CD8-positive, alpha-beta memory T cell (primary cell): ENCODE measurements at regions not wholly inside any gene's neighbourhood (a gene's known extent, or its start where the extent isn't known, plus 50 kb on each side); places are given as distances from the start of the nearest gene placed in this dataset.
"Not testable (repeated sequence)": the region's sequence is repeated elsewhere in the genome, so short reads cannot be mapped to it uniquely, and the experiment has no call there.

Source experiments
- CTCF ChIA-PET: fragments of 350-600 bp; sonication (Branson Sonifier 250); formaldehyde crosslinking; loops from one replicate; lab custom pipeline; 2021; ENCODE audit warnings: antibody characterized with exemption; lab: Charles Lee
- POLR2A ChIA-PET: fragments of 350-600 bp; sonication (Branson Sonifier 250); formaldehyde crosslinking; loops from one replicate; lab custom pipeline; 2021; ENCODE audit warnings: antibody characterized with exemption; lab: Charles Lee
- DNase-seq, 5 donors: peaks; one replicate each; pipeline versions ENCODE4 v3.0.0 to v3.0.0-alpha.2; 2020 to 2022; ENCODE audit warnings: mixed read lengths in 1 of 5
- H3K27ac ChIP-seq: one replicate; pipeline ENCODE4 v1.7.0; 2013; ENCODE audit warnings: low read depth, mild to moderate bottlenecking, low read length, moderate library complexity
- H3K27me3 ChIP-seq: 2 replicates; pipeline ENCODE4 v1.7.0; 2013; ENCODE audit warnings: low read length, mild to moderate bottlenecking; ENCODE audit not compliant: insufficient read depth, poor library complexity, severe bottlenecking
- H3K36me3 ChIP-seq: 2 replicates; pipeline ENCODE4 v1.7.0; 2013; ENCODE audit warnings: mild to moderate bottlenecking, low read length, moderate library complexity; ENCODE audit not compliant: insufficient read depth
- H3K4me1 ChIP-seq: 2 replicates; pipeline ENCODE4 v1.7.0; 2013; ENCODE audit warnings: mild to moderate bottlenecking, low read length, moderate library complexity; ENCODE audit not compliant: insufficient read depth
- H3K4me3 ChIP-seq: 2 replicates; pipeline ENCODE4 v1.7.0; 2013; ENCODE audit warnings: mild to moderate bottlenecking, low read length
- H3K9me3 ChIP-seq: 2 replicates; pipeline ENCODE4 v1.7.0; 2013; ENCODE audit warnings: mild to moderate bottlenecking, low read length
- H3K27ac Mint-ChIP-seq, 8 donors: one replicate each; pipeline ENCODE4 v1.8.0; 2020 to 2021; ENCODE audit warnings: mixed read lengths in 8 of 8, mild to moderate bottlenecking in 6 of 8, inconsistent platforms in 3 of 8, moderate library complexity in 3 of 8
- H3K27me3 Mint-ChIP-seq, 2 donors: one replicate each; pipeline ENCODE4 v1.8.0; 2020 to 2021; ENCODE audit warnings: mixed read lengths in 2 of 2, mild to moderate bottlenecking in 1 of 2, moderate library complexity in 1 of 2
- H3K36me3 Mint-ChIP-seq, 3 donors: one replicate each; pipeline ENCODE4 v1.8.0; 2020 to 2021; ENCODE audit warnings: mixed read lengths in 3 of 3, inconsistent platforms in 1 of 3, mild to moderate bottlenecking in 1 of 3
- H3K4me1 Mint-ChIP-seq, 3 donors: one replicate each; pipeline ENCODE4 v1.8.0; 2020 to 2021; ENCODE audit warnings: mixed read lengths in 3 of 3, inconsistent platforms in 1 of 3, mild to moderate bottlenecking in 1 of 3
- H3K4me3 Mint-ChIP-seq, 7 donors: one replicate each; pipeline ENCODE4 v1.8.0; 2020 to 2021; ENCODE audit warnings: mixed read lengths in 7 of 7, mild to moderate bottlenecking in 6 of 7, moderate library complexity in 4 of 7, inconsistent platforms in 2 of 7
- H3K9me3 Mint-ChIP-seq, 5 donors: one replicate each; pipeline ENCODE4 v1.8.0; 2020 to 2022; ENCODE audit warnings: mixed read lengths in 5 of 5, mild to moderate bottlenecking in 3 of 5, moderate library complexity in 2 of 5, inconsistent platforms in 1 of 5

GRCh38 chr12:68984796-68985573, 52.0 kb upstream of the CPM start:
- CTCF ChIA-PET: no interaction called here
- no peak overlapping the region for H3K27ac Mint-ChIP-seq

GRCh38 chr12:68997526-68997925, 64.6 kb upstream of the CPM start:
- H3K27ac Mint-ChIP-seq, H3K4me1 ChIP-seq, CTCF ChIA-PET, H3K4me3 Mint-ChIP-seq, DNase-seq, H3K36me3 ChIP-seq, H3K27ac ChIP-seq, H3K27me3 ChIP-seq, H3K4me1 Mint-ChIP-seq, H3K4me3 ChIP-seq, POLR2A ChIA-PET, H3K36me3 Mint-ChIP-seq, H3K9me3 ChIP-seq: not testable (repeated sequence)
- Mint-ChIP-seq H3K9me3 (peaks cover 7 to 18% (median 15%) of the 10 kb centered on the region in 5 donors), H3K27me3 (peaks cover 6 to 13% of the 10 kb centered on the region in 2 donors)

More at GRCh38 chr12:68984796-68985573, 52.0 kb upstream of the CPM start:
- H3K27me3 Mint-ChIP-seq: peaks cover 0 to 43% of the 10 kb centered on the region in 2 donors
- H3K9me3 ChIP-seq: no peaks in the 10 kb centered on the region
- no peaks in the 10 kb centered on the region for H3K27me3 ChIP-seq
- H3K27ac ChIP-seq: no peak overlapping the region
- H3K36me3 ChIP-seq: no peaks in the 10 kb centered on the region
- peak overlapping the region in 1 of 7 donors; percentile 18 for H3K4me3 Mint-ChIP-seq
- H3K4me1 ChIP-seq: no peaks in the 10 kb centered on the region
- POLR2A ChIA-PET: no interaction called here
- peaks cover 11 to 26% (median 17%) of the 10 kb centered on the region in 5 donors for H3K9me3 Mint-ChIP-seq
- H3K4me3 ChIP-seq: no peak overlapping the region
- no peaks in the 10 kb centered on the region for H3K4me1 Mint-ChIP-seq
- no peak for DNase-seq
- H3K36me3 Mint-ChIP-seq: peaks cover 0 to 7% (median 1%) of the 10 kb centered on the region in 3 donors

- Mint-ChIP-seq H3K36me3 (no peaks in the 10 kb centered on the region), H3K27me3 (peaks cover 6 to 13% of the 10 kb centered on the region in 2 donors), H3K27ac (no peak overlapping the region), H3K4me1 (no peaks in the 10 kb centered on the region), H3K9me3 (peaks cover 7 to 18% (median 15%) of the 10 kb centered on the region in 5 donors), H3K4me3 (peak overlapping the region in 1 of 7 donors; percentile 54)
- POLR2A ChIA-PET: no interaction called here
- no peak for DNase-seq
- no peaks in the 10 kb centered on the region for H3K4me1 ChIP-seq
- no peaks in the 10 kb centered on the region for H3K27me3 ChIP-seq
- H3K36me3 ChIP-seq: no peaks in the 10 kb centered on the region
- H3K27ac ChIP-seq: no peak overlapping the region
- no peak overlapping the region for H3K4me3 ChIP-seq
- CTCF ChIA-PET: no interaction called here
- H3K9me3 ChIP-seq: no peaks in the 10 kb centered on the region
Measured at GRCh38 chr12:68998041-68998440, 65.1 kb upstream of the CPM start.

- no peaks in the 10 kb centered on the region for H3K9me3 ChIP-seq
- no peaks in the 10 kb centered on the region for H3K36me3 ChIP-seq
- ChIA-PET CTCF (no interaction called here), POLR2A (no interaction called here)
- Mint-ChIP-seq H3K9me3 (peaks cover 4 to 18% (median 11%) of the 10 kb centered on the region in 5 donors), H3K4me1 (no peaks in the 10 kb centered on the region), H3K36me3 (no peaks in the 10 kb centered on the region), H3K27me3 (peaks cover 1 to 13% of the 10 kb centered on the region in 2 donors), H3K4me3 (no peak overlapping the region), H3K27ac (no peak overlapping the region)
- H3K27ac ChIP-seq: no peak overlapping the region
- H3K4me3 ChIP-seq: no peak overlapping the region
- H3K27me3 ChIP-seq: no peaks in the 10 kb centered on the region
- H3K4me1 ChIP-seq: no peaks in the 10 kb centered on the region
- no peak for DNase-seq
Measured at GRCh38 chr12:69000074-69000473, 67.1 kb upstream of the CPM start.

GRCh38 chr12:69000540-69001243, 67.7 kb upstream of the CPM start:
- Mint-ChIP-seq H3K4me3 (no peak overlapping the region), H3K36me3 (no peaks in the 10 kb centered on the region), H3K27me3 (peaks cover 1 to 17% of the 10 kb centered on the region in 2 donors), H3K9me3 (peaks cover 4 to 18% (median 11%) of the 10 kb centered on the region in 5 donors), H3K27ac (no peak overlapping the region), H3K4me1 (no peaks in the 10 kb centered on the region)
- no peaks in the 10 kb centered on the region for H3K27me3 ChIP-seq
- ChIA-PET CTCF (no interaction called here), POLR2A (no interaction called here)
- no peak for DNase-seq
- no peaks in the 10 kb centered on the region for H3K9me3 ChIP-seq
- no peaks in the 10 kb centered on the region for H3K36me3 ChIP-seq
- H3K27ac ChIP-seq: no peak overlapping the region
- no peaks in the 10 kb centered on the region for H3K4me1 ChIP-seq
- no peak overlapping the region for H3K4me3 ChIP-seq

GRCh38 chr12:69001251-69001650, 68.3 kb upstream of the CPM start:
- Mint-ChIP-seq H3K27ac (no peak overlapping the region), H3K27me3 (peaks cover 1 to 22% of the 10 kb centered on the region in 2 donors), H3K4me1 (no peaks in the 10 kb centered on the region), H3K9me3 (peaks cover 4 to 18% (median 11%) of the 10 kb centered on the region in 5 donors), H3K36me3 (no peaks in the 10 kb centered on the region), H3K4me3 (no peak overlapping the region)
- no peaks in the 10 kb centered on the region for H3K36me3 ChIP-seq
- H3K27me3 ChIP-seq: no peaks in the 10 kb centered on the region
- ChIA-PET POLR2A (no interaction called here), CTCF (no interaction called here)
- no peak for DNase-seq
- no peaks in the 10 kb centered on the region for H3K4me1 ChIP-seq
- H3K27ac ChIP-seq: no peak overlapping the region
- no peaks in the 10 kb centered on the region for H3K9me3 ChIP-seq
- no peak overlapping the region for H3K4me3 ChIP-seq

GRCh38 chr12:69002969-69003368, 70.0 kb upstream of the CPM start:
- H3K27ac ChIP-seq: no peak overlapping the region
- H3K9me3 ChIP-seq: no peaks in the 10 kb centered on the region
- Mint-ChIP-seq H3K27ac (no peak overlapping the region), H3K36me3 (no peaks in the 10 kb centered on the region), H3K4me3 (no peak overlapping the region), H3K9me3 (peaks cover 0 to 14% (median 3%) of the 10 kb centered on the region in 5 donors), H3K27me3 (peaks cover 1 to 32% of the 10 kb centered on the region in 2 donors), H3K4me1 (no peaks in the 10 kb centered on the region)
- ChIA-PET POLR2A (no interaction called here), CTCF (no interaction called here)
- no peaks in the 10 kb centered on the region for H3K36me3 ChIP-seq
- DNase-seq: no peak
- H3K4me1 ChIP-seq: no peaks in the 10 kb centered on the region
- H3K4me3 ChIP-seq: no peak overlapping the region
- H3K27me3 ChIP-seq: no peaks in the 10 kb centered on the region

- no peaks in the 10 kb centered on the region for H3K27me3 ChIP-seq
- no peak overlapping the region for H3K27ac Mint-ChIP-seq
- DNase-seq: no peak
- H3K36me3 Mint-ChIP-seq: no peaks in the 10 kb centered on the region
- H3K4me1 ChIP-seq: no peaks in the 10 kb centered on the region
- CTCF ChIA-PET: no interaction called here
- no peaks in the 10 kb centered on the region for H3K9me3 ChIP-seq
- H3K4me1 Mint-ChIP-seq: no peaks in the 10 kb centered on the region
- POLR2A ChIA-PET: no interaction called here
- H3K9me3 Mint-ChIP-seq: peaks cover 0 to 14% (median 2%) of the 10 kb centered on the region in 5 donors
- no peak overlapping the region for H3K4me3 ChIP-seq
- peaks cover 1 to 38% of the 10 kb centered on the region in 2 donors for H3K27me3 Mint-ChIP-seq
- H3K36me3 ChIP-seq: no peaks in the 10 kb centered on the region
- H3K27ac ChIP-seq: no peak overlapping the region
- no peak overlapping the region for H3K4me3 Mint-ChIP-seq
Measured at GRCh38 chr12:69003991-69004390, 71.0 kb upstream of the CPM start.
